Thymus (tissue), 11 donors: ENCODE measurements at regions not wholly inside any gene's neighbourhood (a gene's known extent, or its start where the extent isn't known, plus 50 kb on each side); places are given as distances from the start of the nearest gene placed in this dataset.

Experiments used
- DNase-seq, 9 donors: peaks; one replicate each; pipeline ENCODE4 v3.0.0-alpha.2; 2013; ENCODE audit warnings: low spot score in 9 of 9, low read depth in 6 of 9, missing footprints in 1 of 9
- H3K27ac ChIP-seq, 2 donors: one replicate each; pipeline ENCODE4 v1.5.1; 2013; ENCODE audit warnings: control low read depth in 1 of 2, low read depth in 1 of 2, low read length in 1 of 2, mild to moderate bottlenecking in 1 of 2, moderate library complexity in 1 of 2
- H3K27me3 ChIP-seq, 2 donors: one replicate each; pipeline ENCODE4 v1.5.1; 2013; ENCODE audit warnings: low read length in 1 of 2; ENCODE audit not compliant: control insufficient read depth in 2 of 2, insufficient read depth in 1 of 2
- H3K36me3 ChIP-seq, 2 donors: one replicate each; pipeline ENCODE4 v1.5.1; 2013; ENCODE audit warnings: low read length in 1 of 2, mild to moderate bottlenecking in 1 of 2, moderate library complexity in 1 of 2; ENCODE audit not compliant: control insufficient read depth in 2 of 2, insufficient read depth in 2 of 2
- H3K4me1 ChIP-seq, 2 donors: one replicate each; pipeline ENCODE4 v1.5.1; 2013; ENCODE audit warnings: low read length in 2 of 2; ENCODE audit not compliant: control insufficient read depth in 2 of 2, insufficient read depth in 2 of 2
- H3K4me3 ChIP-seq, 2 donors: one replicate each; pipeline ENCODE4 v1.5.1; 2013; ENCODE audit warnings: low read length in 2 of 2, control low read depth in 1 of 2, mild to moderate bottlenecking in 1 of 2
- H3K9me3 ChIP-seq, 2 donors: one replicate each; pipeline ENCODE4 v1.5.1; 2013; ENCODE audit warnings: low read length in 1 of 2, mild to moderate bottlenecking in 1 of 2; ENCODE audit not compliant: control insufficient read depth in 2 of 2, insufficient read depth in 1 of 2
- WGBS: extraction: QIAGEN DNeasy Blood & Tissue Kit; methylation state at CpG from one replicate; pipeline ENCODE4 v1.1.7; 2013; 5-methylcytosine and 5-hydroxymethylcytosine counted together
- donor health status: healthy.

- no peak overlapping the region for H3K4me3 ChIP-seq
- H3K27me3 ChIP-seq = no peaks in the 10 kb centered on the region
- WGBS = 20% methylated on average over 5 of the region's 5 CpGs
- DNase-seq = no peak
- no peaks in the 10 kb centered on the region for H3K36me3 ChIP-seq
- peaks cover 16 to 17% of the 10 kb centered on the region in 2 donors for H3K4me1 ChIP-seq
- no peak overlapping the region for H3K27ac ChIP-seq
- H3K9me3 ChIP-seq = no peaks in the 10 kb centered on the region
These were observed 231.3 kb downstream of the SETD4 start for GRCh38 chr21:35829067-35829466.

DNA sequence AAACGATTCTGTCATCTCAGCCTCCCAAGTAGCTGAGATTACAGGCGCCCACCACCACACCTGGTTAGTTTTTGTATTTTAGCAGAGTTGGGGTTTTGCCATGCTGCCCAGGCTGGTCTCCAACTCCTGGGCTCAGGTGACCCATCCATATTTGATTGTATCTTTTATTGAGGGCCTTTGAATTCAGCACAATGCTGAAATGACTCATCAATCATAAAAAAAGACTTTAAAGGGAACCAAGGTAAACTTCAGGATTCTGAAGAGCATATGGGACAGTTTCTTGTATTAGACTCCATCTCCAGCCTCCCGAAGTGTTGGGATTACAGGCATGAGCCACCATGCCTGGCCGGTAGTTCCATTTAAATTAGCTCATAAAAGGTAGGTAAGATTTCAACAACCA lies 232.2 kb downstream of the SETD4 start:
- Histone ChIP-seq H3K27me3 (no peaks in the 10 kb centered on the region), H3K9me3 (no peaks in the 10 kb centered on the region), H3K36me3 (no peaks in the 10 kb centered on the region), H3K4me3 (no peak overlapping the region), H3K4me1 (peaks cover 9% of the 10 kb centered on the region in 2 donors), H3K27ac (no peak overlapping the region)
- no peak for DNase-seq
- 96% methylated on average over 4 of the region's 4 CpGs for WGBS

DNA sequence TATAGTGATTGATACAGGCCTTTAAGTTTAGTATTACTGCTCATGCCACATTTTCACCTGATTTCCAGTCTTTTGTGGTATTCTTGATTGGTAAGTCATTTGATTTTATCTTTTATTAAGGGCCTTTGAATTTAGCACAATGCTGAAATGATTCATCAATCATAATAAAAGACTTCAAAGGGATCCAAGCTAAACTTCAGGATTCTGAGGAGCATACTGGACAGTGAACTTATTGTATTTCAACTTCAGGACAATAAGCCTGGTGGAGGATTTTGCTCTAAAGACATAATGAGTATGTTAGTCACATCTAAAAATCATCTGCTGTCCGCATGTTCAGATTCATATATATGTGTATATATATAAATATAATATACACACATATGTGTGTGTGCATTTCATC lies 233.3 kb downstream of the SETD4 start:
- no peak overlapping the region for H3K4me3 ChIP-seq
- H3K9me3 ChIP-seq = no peaks in the 10 kb centered on the region
- no peaks in the 10 kb centered on the region for H3K36me3 ChIP-seq
- no peak for DNase-seq
- H3K27ac ChIP-seq = no peak overlapping the region
- H3K4me1 ChIP-seq = peaks cover 9% of the 10 kb centered on the region in 2 donors
- H3K27me3 ChIP-seq = no peaks in the 10 kb centered on the region
- WGBS = 96% methylated on average over 1 of the region's 1 CpG

GRCh38 chr21:35825370-35826353 lies 234.7 kb downstream of the SETD4 start:
- no peak overlapping the region for H3K27ac ChIP-seq
- no peaks in the 10 kb centered on the region for H3K27me3 ChIP-seq
- H3K4me3 ChIP-seq = no peak overlapping the region
- no peaks in the 10 kb centered on the region for H3K36me3 ChIP-seq
- DNase-seq = no peak
- 88% methylated on average over 8 of the region's 8 CpGs for WGBS
- no peaks in the 10 kb centered on the region for H3K9me3 ChIP-seq
- peaks cover 5 to 9% of the 10 kb centered on the region in 2 donors for H3K4me1 ChIP-seq

DNA sequence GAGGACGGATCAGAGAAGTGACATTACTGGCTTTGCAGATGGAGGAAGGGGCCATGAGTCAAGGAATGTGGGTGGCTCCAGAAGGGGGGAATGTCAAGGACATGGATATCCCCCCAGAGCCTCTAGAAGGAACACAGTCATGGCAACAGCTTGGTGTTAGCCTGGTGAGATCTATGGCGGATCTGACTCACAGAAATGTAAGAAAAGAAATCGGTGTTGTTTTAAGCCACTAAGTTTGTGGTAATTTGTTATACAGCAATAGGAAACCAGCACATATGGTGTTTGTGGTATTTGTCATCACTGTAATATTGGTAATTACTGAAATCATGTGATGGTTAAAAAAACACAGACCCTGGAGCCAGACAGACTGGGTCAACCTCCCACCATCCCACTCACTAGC lies 236.2 kb downstream of the SETD4 start:
- no peak overlapping the region for H3K4me3 ChIP-seq
- no peaks in the 10 kb centered on the region for H3K36me3 ChIP-seq
- DNase-seq = no peak
- no peaks in the 10 kb centered on the region for H3K9me3 ChIP-seq
- H3K4me1 ChIP-seq = peaks cover 2% of the 10 kb centered on the region in 2 donors
- no peak overlapping the region for H3K27ac ChIP-seq
- H3K27me3 ChIP-seq = no peaks in the 10 kb centered on the region
- 95% methylated on average over 3 of the region's 3 CpGs for WGBS

DNA sequence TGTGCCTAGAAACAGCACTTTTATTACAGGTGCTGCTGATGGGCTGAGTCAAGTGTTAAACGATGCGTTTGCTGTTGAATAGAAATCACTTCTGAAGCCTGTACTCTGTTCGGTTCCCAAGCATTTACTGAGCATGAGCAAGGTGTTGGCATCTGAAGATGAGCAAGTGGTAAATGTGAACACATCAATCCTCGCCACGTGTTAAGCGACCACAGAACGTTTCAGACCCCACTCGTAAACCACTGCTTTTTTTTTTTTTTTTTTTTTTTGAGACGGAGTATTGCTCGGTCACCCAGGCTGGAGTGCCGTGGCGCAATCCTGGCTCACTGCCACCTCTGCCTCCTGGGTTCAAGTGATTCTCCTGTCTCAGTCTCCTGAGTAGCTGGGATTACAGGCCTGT lies 241.2 kb downstream of the SETD4 start:
- WGBS = 93% methylated on average over 12 of the region's 12 CpGs
- no peak for DNase-seq
- Histone ChIP-seq H3K9me3 (no peaks in the 10 kb centered on the region), H3K4me3 (no peak overlapping the region), H3K27ac (no peak overlapping the region), H3K27me3 (no peaks in the 10 kb centered on the region), H3K36me3 (no peaks in the 10 kb centered on the region), H3K4me1 (no peaks in the 10 kb centered on the region)

DNA sequence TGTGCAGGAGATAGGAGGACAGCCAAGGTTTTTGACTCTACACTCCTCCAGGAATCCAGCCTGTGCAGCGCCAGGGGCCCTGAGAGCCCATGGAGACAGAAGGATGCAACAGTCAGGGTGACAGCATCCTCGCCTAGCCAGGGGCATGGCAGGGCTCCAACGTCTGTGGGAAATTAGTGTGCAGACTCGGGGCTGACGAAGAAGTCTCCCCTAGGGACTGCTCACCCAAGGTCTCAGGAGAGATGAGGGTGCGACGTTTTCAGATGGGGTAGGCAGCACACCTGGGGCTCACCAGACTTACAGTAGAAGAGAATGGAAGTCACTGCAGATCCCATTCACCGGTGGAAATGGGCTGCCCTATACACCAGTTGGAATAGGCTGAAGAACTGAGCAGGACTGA lies 241.7 kb downstream of the SETD4 start:
- no peak for DNase-seq
- Histone ChIP-seq H3K36me3 (no peaks in the 10 kb centered on the region), H3K27me3 (no peaks in the 10 kb centered on the region), H3K9me3 (no peaks in the 10 kb centered on the region), H3K4me1 (no peaks in the 10 kb centered on the region), H3K27ac (no peak overlapping the region), H3K4me3 (no peak overlapping the region)
- WGBS = 95% methylated on average over 8 of the region's 8 CpGs

- no peak overlapping the region for H3K27ac ChIP-seq
- no peaks in the 10 kb centered on the region for H3K4me1 ChIP-seq
- 97% methylated on average over 5 of the region's 5 CpGs for WGBS
- no peak for DNase-seq
- no peaks in the 10 kb centered on the region for H3K36me3 ChIP-seq
- no peaks in the 10 kb centered on the region for H3K27me3 ChIP-seq
- H3K4me3 ChIP-seq = no peak overlapping the region
- no peaks in the 10 kb centered on the region for H3K9me3 ChIP-seq
These were observed 245.3 kb downstream of the SETD4 start for GRCh38 chr21:35814858-35815619.

- no peak overlapping the region for H3K4me3 ChIP-seq
- peaks cover 2% of the 10 kb centered on the region in 2 donors for H3K27me3 ChIP-seq
- 98% methylated on average over 9 of the region's 9 CpGs for WGBS
- H3K9me3 ChIP-seq = no peaks in the 10 kb centered on the region
- H3K4me1 ChIP-seq = no peaks in the 10 kb centered on the region
- no peak overlapping the region for H3K27ac ChIP-seq
- H3K36me3 ChIP-seq = no peaks in the 10 kb centered on the region
- no peak for DNase-seq
These were observed 247.6 kb downstream of the SETD4 start for GRCh38 chr21:35812679-35813078.
